Midbrain (tissue), 1 donor: ENCODE measurements at regions not wholly inside any gene's neighbourhood (a gene's known extent, or its start where the extent isn't known, plus 50 kb on each side); places are given as distances from the start of the nearest gene placed in this dataset.
"Not testable (repeated sequence)": the region's sequence is repeated elsewhere in the genome, so short reads cannot be mapped to it uniquely, and the experiment has no call there.

Experiments used
- DNase-seq: peaks from one replicate; lab custom pipeline; 2025; lab: John Stamatoyannopoulos, UW

DNA sequence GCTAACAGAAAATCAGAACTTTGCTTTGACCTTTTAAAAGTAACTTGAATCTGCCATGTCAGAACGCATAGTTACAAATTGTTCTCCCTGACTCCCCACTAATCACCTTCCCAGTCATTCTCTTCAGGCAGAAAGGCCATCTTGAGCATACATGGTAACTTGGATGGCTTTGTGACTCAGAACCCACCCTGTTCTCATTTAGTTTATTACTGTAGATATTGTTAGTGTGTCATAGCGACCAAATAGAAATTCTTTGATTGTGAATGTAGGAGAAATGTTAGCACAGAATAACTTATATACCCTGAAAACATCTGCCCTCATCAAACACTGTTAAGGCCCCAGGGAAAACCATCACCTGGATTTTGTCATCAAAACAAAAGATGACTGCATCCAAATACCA is 382.0 kb downstream of the MAGEB5 start:
- DNase-seq, result no peak

DNA sequence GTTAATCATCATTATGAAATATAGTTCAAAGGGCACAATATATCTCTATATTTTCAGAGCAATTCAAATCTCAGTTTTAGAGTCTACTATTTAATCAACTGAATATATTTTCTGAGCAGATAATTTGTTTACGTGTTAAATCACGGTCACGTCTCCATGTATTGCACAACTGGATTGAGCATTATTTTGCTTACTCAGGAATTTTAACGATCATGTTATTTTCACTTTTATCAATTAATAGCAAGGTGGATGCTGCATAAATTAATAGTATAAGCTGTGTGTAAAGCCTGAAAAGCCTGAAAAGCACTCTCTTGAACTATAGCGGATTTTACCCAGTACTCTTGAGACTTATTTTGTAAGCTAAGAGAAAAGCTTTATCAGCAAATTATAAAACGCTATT is 374.9 kb downstream of the MAGEB5 start:
- no peak for DNase-seq

GRCh38 chrX:26586570-26586969 is 370.6 kb downstream of the MAGEB5 start:
- DNase-seq, result no peak

DNA sequence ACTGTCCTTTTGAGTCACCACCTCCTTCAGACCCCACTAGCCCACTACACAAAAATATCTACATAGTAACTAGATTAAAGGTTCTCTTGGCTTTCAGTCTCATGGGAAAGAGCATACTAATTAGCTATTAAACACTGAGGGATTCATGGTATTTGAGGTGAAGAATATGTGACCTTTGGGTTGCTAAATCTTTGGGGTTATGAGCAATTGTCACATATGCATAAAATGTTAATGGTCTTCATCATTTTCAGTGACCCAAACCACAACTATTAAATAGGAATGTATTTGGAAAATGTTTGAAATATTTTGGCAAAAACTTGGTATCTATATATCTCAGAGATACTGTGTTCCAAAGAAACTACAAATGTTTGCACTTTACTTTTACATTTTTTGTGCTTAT is 365.1 kb downstream of the MAGEB5 start:
- DNase-seq, result no peak

- DNase-seq, result no peak
These were observed 364.1 kb downstream of the MAGEB5 start for GRCh38 chrX:26580021-26580420.

DNA sequence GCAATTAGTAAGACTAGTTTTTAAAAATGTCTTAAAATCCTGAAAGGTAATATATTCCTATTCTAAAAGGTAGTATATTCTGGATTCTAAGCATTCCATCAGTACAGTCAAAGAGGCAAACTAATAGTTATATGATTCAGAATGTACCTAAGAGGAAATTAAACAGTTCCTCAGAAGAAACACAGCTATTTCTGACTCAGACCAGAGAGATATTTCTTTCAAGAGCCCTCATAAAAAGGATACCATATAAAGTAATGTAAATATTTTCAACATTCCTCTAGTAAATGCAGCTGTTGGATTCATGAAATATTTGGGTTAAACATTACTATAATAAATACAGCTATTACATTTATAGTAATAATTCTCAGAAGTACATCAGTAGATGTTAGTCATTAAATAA is 358.3 kb downstream of the MAGEB5 start:
- DNase-seq, result no peak

DNA sequence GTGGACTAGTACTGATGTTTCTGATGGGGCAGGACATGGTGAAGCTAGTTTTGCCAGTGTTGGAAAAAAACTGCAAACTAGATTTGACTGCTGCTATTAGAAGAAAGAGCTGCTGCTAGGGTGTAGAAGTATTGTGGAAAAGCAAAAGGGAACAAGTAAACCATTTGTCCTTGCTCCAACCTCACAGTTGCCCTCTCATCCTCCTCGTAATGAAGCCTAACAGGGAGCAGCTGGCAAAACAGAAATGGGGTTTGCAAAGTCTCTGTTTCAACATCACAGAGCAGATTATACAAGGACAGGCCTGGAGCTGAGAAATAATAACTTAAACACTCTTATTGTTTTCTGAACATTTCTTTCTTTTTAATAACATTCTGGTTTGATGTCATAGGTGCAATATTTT is 346.2 kb downstream of the MAGEB5 start:
- no peak for DNase-seq

- no peak for DNase-seq
These were observed 343.9 kb downstream of the MAGEB5 start for GRCh38 chrX:26559855-26560254.

DNA sequence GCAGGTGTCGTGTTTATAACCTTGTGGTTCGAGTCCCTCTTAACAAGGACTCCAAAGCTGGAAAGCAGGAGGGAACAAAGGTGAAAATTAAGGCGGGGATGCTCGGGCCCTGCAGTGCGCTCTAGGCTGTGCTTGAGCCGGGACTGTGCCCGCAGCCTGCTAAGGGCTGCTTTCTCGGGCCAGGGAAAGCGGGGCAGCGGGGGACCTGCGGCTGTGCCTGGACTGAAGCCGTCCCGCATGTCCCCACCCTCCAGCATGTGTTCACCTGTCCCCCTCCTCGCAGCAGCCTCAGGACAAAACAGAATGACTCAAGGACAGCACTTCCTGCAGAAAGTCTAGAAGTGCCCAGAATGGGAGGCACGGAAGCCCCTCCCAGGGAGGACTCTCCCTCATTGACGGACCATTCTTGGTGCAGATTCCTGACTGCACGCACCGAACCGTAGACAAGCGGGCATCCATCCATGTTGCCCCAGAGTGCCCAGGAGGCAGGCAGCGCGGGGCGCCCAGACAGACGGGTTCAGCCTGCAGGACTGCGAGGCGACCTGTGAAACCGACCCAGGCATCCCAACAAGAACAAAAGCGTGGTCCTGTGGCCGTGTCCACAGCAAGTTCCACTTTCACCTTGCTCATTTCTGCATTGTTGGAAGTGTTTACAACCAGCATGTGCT is 342.9 kb downstream of the MAGEB5 start:
- no peak for DNase-seq

DNA sequence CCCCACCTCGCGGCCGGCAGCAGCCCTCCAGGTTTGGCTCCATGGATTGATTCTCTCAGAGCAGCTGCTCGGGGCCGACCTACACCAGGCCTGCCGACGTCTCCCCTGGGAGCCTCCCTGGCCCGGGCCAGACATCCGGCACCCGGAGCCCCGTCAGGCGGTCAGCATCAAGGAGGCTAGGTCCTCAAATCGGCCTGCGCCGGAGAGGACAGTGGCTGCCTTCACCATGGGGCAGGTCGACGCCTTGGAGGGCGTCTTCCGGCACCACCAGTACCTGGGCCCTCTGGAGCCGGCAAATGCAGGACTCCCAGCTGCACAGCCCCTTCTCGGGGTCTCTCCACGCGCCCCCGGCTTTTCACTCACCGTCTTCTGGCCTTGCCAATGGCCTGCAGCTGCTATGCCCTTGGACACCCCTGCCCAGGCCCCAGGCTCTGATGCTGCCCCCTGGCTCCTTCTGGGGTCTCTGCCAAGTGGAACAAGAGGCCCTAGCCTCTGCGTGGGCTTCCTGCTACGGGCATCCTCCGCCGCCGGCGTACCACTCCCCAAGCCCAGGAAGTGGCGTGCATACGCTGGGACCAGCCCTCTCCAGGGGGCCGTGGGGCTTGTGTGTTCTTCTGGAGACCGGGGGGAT is 341.8 kb downstream of the MAGEB5 start:
- no peak for DNase-seq

DNA sequence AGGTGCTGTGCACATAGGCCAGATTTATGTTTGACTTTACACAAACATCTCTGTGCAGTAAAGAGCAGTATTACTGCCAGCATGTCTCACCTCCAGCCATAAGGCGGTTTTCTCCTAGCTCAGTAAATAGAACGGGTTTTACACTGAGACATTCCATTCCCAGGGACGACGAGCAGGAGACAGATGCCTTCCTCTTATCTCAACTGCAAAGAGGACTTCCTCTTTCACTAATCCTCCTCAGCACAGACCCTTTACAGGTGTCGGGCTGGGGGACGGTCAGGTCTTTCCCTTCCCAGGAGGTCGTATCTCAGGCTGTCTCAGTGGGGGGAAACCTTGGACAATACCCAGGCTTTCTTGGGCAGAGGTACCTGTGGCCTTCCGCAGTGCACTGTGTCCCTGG is 309.8 kb downstream of the MAGEB5 start:
- DNase-seq, result not testable (repeated sequence)

- no peak for DNase-seq
These were observed 306.5 kb downstream of the MAGEB5 start for GRCh38 chrX:26522501-26522900.

- no peak for DNase-seq
These were observed 295.8 kb downstream of the MAGEB5 start for GRCh38 chrX:26511589-26512363.

- no peak for DNase-seq
These were observed 255.0 kb downstream of the MAGEB5 start for GRCh38 chrX:26470941-26471340.

DNA sequence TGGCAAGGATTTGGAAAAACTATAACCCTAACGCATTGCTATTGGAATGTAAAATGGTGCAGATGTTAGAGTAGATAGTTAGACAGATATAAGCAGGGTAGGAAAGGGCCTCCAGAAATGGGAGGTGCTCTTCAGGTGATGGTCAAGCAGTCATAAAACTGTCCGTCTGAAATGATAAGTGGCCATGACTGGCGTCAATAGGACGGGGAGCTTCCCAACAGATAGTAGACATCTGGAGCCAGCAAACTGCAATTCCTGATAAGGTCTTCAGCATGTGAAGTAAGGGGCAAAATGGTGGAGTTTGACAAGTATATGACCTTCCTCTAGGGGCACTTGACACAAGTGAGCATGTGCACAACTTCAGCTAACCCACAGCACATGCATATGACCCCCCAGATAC is 250.4 kb downstream of the MAGEB5 start:
- no peak for DNase-seq

DNA sequence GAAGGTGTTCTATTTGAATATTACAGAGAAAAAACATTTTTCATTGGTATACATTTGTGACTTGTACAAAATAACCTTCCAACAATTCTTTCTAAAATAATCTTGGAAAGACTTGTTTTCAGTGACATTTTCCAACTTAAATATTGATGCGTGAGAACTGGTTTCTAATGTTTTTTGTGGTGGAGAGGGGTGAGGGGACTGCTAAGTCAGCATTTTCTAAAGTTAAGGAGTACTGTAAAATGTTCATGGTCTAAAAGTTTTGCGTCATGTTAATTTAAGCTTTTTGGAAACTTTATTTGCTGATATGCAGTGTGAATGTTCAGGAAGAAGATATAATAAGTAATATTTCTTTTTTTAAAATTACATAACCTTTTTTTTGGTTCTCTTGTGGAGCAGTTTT is 229.3 kb downstream of the MAGEB5 start:
- DNase-seq, result no peak

GRCh38 chrX:26444417-26444816 is 228.4 kb downstream of the MAGEB5 start:
- not testable (repeated sequence) for DNase-seq

DNA sequence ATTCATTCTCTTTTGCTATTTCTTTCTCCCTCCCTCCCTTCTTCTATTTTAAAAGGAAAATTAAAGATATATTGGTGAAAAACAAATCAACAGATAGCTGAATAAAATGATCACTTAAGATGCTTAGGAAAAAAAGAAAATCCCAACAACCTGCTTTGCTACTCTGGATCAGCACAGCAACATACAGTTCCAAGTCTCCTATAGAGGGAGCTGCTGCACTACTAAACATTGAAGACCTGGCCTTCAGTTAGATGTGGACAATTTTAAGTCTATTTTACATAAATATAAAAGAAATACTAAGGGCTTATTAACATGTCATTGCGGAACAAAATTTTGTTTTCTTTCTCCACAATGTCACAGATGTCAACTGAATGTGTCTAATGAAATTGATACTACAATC is 226.4 kb downstream of the MAGEB5 start:
- DNase-seq, result peak; percentile 22

GRCh38 chrX:26414534-26414933 is 198.6 kb downstream of the MAGEB5 start:
- no peak for DNase-seq

- no peak for DNase-seq
These were observed 195.1 kb downstream of the MAGEB5 start for GRCh38 chrX:26411045-26411444.

DNA sequence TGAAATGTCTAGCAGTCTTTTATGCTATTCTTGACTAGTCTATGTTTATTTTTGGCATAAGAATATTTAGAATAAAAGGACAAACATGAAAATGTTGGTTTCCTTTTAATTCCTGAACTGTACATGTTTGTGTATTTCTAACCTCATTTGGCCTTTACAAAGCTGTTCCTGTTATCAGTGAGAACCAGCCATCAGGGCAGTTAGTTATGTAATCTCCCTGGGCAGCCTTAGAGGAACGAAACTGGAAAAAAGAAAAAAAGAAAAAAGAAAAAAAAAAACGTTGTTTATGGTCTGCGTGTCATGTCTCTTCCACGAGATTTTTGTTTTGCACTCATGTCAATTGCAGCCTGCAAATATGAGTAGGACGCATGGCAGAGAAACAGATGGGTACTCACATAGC is 193.7 kb downstream of the MAGEB5 start:
- no peak for DNase-seq

GRCh38 chrX:26387906-26388305 is 171.9 kb downstream of the MAGEB5 start:
- DNase-seq, result no peak

DNA sequence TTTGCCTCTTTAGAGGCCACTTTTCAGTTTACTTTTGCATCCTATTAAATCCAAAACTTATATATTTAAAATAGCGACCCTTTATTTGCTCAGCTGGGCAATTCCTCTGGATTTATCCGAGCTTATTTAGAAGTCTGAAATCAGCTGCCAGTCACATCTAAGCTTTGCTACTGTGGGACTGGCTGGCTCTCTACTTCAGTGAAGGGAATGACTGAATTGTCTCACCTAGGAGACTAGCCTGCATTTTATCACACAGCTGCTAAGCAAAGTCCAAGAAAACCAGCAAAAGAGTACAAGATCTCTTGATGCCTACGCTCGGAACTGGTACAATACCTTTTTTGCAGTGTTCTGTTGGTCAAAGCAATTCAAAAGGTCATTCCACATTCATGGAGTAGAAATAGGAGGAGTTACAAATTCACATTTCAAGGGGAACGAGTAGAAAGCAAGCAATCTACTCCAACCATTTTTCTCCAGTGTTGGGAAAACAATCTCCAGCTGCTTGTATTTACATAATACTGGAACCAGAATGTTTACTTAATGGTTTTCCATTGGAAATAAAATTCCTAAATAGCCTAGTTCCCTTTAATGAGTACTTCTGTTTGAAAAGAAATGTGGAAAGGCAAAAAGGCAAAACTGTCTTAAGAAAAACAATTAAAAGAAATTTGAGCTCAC is 160.2 kb downstream of the MAGEB5 start:
- DNase-seq, result no peak
